ENCODE measurements at regions not wholly inside any gene's neighbourhood (a gene's known extent, or its start where the extent isn't known, plus 50 kb on each side); places are given as distances from the start of the nearest gene placed in this dataset.

DNA sequence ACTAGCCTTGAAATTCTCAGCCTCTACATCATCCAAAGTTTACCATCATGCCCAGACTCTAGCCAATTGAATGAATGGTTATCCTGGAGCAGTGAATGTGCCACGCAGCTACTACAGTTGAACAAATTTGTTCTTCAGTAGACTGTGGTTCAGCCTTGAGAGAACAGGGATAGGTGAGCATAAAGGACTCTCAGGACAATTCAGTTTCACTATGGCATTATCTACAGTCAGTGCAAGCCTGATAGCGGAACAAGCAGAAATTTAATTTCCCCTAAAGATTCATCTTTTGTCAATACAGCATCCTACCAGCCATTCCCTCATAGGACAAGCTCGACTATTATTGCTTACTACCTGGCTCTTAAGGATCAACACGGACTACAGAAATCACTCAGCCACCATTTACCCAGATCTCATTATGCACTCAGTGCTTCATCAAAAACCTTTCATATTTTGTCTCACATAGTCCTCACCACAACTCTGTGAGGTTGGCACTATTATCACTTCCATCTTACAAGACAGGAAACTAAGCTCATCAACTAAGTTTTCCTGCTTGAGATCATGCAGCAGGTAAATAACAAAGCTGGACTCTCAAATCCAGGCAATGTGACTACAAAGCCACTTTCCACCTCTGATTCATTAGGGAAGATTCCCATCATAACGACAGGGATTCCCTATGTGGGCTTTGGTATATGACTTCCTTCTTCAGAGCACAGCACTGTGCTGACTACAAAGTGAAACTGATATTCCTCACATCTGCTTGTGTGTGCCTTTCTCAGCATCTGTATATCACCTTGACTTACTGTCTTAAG is 181.5 kb upstream of the ACVR2A start:
- H3K27ac ChIP-seq (ENCODE audit: low read length), result no peak overlapping the region
- POLR2A ChIA-PET (ENCODE audit: unreplicated experiment), result no interaction called here
- peak overlapping the region; percentile 32; the same call in 1 of the 2 replicates for H2AFZ ChIP-seq (ENCODE audit: low read length)
- H3K9ac ChIP-seq (ENCODE audit: low read length), result no peak overlapping the region
- TF ChIP-seq, protein P1, sequence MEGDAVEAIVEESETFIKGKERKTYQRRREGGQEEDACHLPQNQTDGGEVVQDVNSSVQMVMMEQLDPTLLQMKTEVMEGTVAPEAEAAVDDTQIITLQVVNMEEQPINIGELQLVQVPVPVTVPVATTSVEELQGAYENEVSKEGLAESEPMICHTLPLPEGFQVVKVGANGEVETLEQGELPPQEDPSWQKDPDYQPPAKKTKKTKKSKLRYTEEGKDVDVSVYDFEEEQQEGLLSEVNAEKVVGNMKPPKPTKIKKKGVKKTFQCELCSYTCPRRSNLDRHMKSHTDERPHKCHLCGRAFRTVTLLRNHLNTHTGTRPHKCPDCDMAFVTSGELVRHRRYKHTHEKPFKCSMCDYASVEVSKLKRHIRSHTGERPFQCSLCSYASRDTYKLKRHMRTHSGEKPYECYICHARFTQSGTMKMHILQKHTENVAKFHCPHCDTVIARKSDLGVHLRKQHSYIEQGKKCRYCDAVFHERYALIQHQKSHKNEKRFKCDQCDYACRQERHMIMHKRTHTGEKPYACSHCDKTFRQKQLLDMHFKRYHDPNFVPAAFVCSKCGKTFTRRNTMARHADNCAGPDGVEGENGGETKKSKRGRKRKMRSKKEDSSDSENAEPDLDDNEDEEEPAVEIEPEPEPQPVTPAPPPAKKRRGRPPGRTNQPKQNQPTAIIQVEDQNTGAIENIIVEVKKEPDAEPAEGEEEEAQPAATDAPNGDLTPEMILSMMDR (conservative IDR thresholded peaks at IDR 0.05; ENCODE audit: low read depth, low read length), result no peak
- TF ChIP-seq EZH2 (IDR thresholded peaks at IDR 0.05; ENCODE audit: low read length, unreplicated experiment) (no peak), EZH2phosphoT487 (IDR thresholded peaks at IDR 0.05; ENCODE audit: borderline replicate concordance, low read length) (no peak)
- ATAC-seq (no peak), DNase-seq (no peak)
- no peaks in the 10 kb centered on the region for H3F3A ChIP-seq (ENCODE audit: low read length, unreplicated experiment)
- H4K20me1 ChIP-seq (ENCODE audit: low read length), result no peaks in the 10 kb centered on the region
- no peaks in the 10 kb centered on the region for H3K4me1 ChIP-seq (ENCODE audit: insufficient read depth, low read length)
- H3K4me3 ChIP-seq (ENCODE audit: low read length), result no peak overlapping the region
- no peaks in the 10 kb centered on the region for H3K9me3 ChIP-seq (ENCODE audit: low read length)
- H3K27me3 ChIP-seq (ENCODE audit: low read length), result no peaks in the 10 kb centered on the region
- intact Hi-C loops (cut with micrococcal nuclease), result no loop called here
- H3K4me2 ChIP-seq (ENCODE audit: low read length), result peak overlapping the region; percentile 21
- CTCF ChIA-PET, result no interaction called here
- no peaks in the 10 kb centered on the region for H3K36me3 ChIP-seq (ENCODE audit: low read depth, low read length)
- H3K79me2 ChIP-seq (ENCODE audit: low read length), result no peaks in the 10 kb centered on the region
- H3K9me2 ChIP-seq (replicated peaks; ENCODE audit: low read length), result no peaks in the 10 kb centered on the region
- BruUV-seq (replicated peaks), result no TSS peak

DNA sequence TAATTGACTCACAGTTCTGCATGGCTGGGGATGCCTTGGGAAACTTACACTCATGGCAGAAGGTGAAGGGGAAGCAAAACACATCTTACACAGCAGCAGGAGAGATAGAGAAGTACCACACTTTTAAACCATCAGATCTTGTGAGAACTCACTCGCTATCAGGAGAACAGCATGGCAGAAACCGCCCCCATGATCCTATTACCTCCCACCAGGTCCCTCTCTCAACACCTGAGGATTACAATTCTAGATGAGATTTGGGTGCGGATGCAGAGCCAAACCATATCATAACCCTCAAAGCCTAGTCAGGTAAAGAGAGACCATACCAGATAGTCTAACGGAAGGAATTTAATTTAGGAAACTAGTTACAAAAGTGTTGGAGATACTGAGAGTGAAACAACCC is 182.6 kb upstream of the ACVR2A start:
- Histone ChIP-seq H2AFZ (ENCODE audit: low read length) (no peak overlapping the region), H3K79me2 (ENCODE audit: low read length) (no peaks in the 10 kb centered on the region), H3K27me3 (ENCODE audit: low read length) (no peaks in the 10 kb centered on the region), H3K9me2 (replicated peaks; ENCODE audit: low read length) (no peaks in the 10 kb centered on the region), H4K20me1 (ENCODE audit: low read length) (no peaks in the 10 kb centered on the region), H3K4me3 (ENCODE audit: low read length) (no peak overlapping the region), H3F3A (ENCODE audit: low read length, unreplicated experiment) (no peaks in the 10 kb centered on the region), H3K4me1 (ENCODE audit: insufficient read depth, low read length) (no peaks in the 10 kb centered on the region), H3K36me3 (ENCODE audit: low read depth, low read length) (no peaks in the 10 kb centered on the region), H3K9me3 (ENCODE audit: low read length) (no peaks in the 10 kb centered on the region), H3K9ac (ENCODE audit: low read length) (no peak overlapping the region), H3K27ac (ENCODE audit: low read length) (no peak overlapping the region), H3K4me2 (ENCODE audit: low read length) (no peak overlapping the region)
- DNase-seq (no peak), ATAC-seq (no peak)
- POLR2A ChIA-PET (ENCODE audit: unreplicated experiment), result no interaction called here
- BruUV-seq (replicated peaks), result no TSS peak
- intact Hi-C loops (cut with micrococcal nuclease), result no loop called here
- TF ChIP-seq, protein P1 (conservative IDR thresholded peaks at IDR 0.05; ENCODE audit: low read depth, low read length), result no peak
- TF ChIP-seq EZH2 (IDR thresholded peaks at IDR 0.05; ENCODE audit: low read length, unreplicated experiment), result no peak
- TF ChIP-seq EZH2phosphoT487 (IDR thresholded peaks at IDR 0.05; ENCODE audit: borderline replicate concordance, low read length), result no peak
- CTCF ChIA-PET, result no interaction called here

DNA sequence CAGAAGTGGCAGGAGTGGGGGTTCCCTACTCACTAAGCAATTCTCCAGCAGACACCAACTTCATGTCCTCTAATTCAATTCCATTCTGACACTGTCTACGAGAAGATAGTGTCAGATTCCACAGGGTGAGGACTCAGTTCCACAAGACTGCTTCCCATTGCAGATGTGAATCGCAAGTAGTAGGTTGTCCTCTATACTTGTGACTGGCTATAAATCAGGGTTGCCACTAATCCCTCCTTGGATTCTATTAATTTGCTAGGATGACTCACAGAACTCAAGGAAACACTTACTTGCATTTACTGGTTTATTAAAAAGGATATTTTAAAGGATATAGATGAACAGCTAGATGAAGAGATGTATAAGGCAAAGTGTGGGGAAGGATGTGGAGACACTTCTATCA is 184.1 kb upstream of the ACVR2A start:
- Histone ChIP-seq H3K9me2 (replicated peaks; ENCODE audit: low read length) (no peaks in the 10 kb centered on the region), H3K9me3 (ENCODE audit: low read length) (no peaks in the 10 kb centered on the region), H3K27me3 (ENCODE audit: low read length) (no peaks in the 10 kb centered on the region), H4K20me1 (ENCODE audit: low read length) (no peaks in the 10 kb centered on the region), H3F3A (ENCODE audit: low read length, unreplicated experiment) (no peaks in the 10 kb centered on the region), H3K4me3 (ENCODE audit: low read length) (no peak overlapping the region), H3K4me1 (ENCODE audit: insufficient read depth, low read length) (no peaks in the 10 kb centered on the region), H3K27ac (ENCODE audit: low read length) (no peak overlapping the region), H2AFZ (ENCODE audit: low read length) (no peak overlapping the region), H3K79me2 (ENCODE audit: low read length) (no peaks in the 10 kb centered on the region), H3K4me2 (ENCODE audit: low read length) (no peak overlapping the region), H3K36me3 (ENCODE audit: low read depth, low read length) (no peaks in the 10 kb centered on the region), H3K9ac (ENCODE audit: low read length) (no peak overlapping the region)
- intact Hi-C loops (cut with micrococcal nuclease), result no loop called here
- ChIA-PET POLR2A (ENCODE audit: unreplicated experiment) (interaction anchor here (0.7 kb wide), 1 partner anchor 716 kb away, joined by 3 read pairs; no protein-coding TSS in a partner anchor), CTCF (no interaction called here)
- ATAC-seq, result no peak
- no peak for DNase-seq
- TF ChIP-seq EZH2phosphoT487 (IDR thresholded peaks at IDR 0.05; ENCODE audit: borderline replicate concordance, low read length) (no peak), EZH2 (IDR thresholded peaks at IDR 0.05; ENCODE audit: low read length, unreplicated experiment) (no peak)
- TF ChIP-seq, protein P1 (conservative IDR thresholded peaks at IDR 0.05; ENCODE audit: low read depth, low read length), result no peak
- BruUV-seq (replicated peaks), result no TSS peak

All from PC-3 (cell line).